Kidney glomerular epithelial cell (primary cell): ENCODE measurements at regions not wholly inside any gene's neighbourhood (a gene's known extent, or its start where the extent isn't known, plus 50 kb on each side); places are given as distances from the start of the nearest gene placed in this dataset.

Experiments
- DNase-seq: peaks from one replicate; lab custom pipeline; 2025; lab: John Stamatoyannopoulos, UW

DNA sequence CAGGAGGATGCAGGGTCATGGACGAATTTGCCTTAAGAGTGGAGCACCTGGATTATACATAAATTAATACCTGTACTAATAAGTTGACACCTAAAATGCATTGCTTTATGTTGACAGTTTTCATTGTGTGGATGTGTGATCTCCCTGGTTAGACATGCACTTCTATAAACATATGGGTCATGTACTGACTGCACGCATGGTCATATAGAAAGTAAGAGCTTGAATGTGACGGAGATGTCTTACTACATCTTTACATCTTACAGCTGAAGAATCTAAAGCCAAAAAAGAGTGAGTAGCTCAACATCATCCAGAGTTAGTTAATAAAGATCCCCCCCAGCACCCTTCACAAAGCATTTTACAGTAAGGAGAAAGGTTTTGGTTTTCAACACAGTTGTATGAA is 408.4 kb upstream of the JARID2 start:
- DNase-seq: no peak

DNA sequence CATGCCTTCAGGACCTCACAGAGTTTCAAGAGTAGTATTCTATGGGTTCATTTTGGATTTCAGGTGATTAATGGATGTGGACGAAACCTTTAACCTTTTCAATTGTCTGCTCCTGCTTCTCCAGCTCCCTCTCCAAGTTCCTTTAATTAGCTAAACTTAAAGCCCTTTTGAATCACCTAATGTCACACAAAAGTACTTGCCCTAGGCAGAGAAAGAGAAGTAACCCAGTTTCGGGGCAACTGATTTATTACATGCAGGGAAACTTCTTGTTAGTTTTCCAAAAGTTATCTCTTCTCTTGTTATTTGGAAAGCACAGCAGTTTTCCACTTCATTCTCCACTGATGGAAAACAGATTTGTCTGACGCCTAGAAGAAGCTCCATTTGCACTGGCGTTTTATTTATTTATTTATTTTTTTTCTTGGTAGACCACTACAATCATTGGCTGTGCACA is 407.7 kb upstream of the JARID2 start:
- no peak for DNase-seq

GRCh38 chr6:14841901-14842421 is 403.9 kb upstream of the JARID2 start:
- no peak for DNase-seq

- DNase-seq: no peak
Observed at GRCh38 chr6:14844411-14844810, 401.5 kb upstream of the JARID2 start.

DNA sequence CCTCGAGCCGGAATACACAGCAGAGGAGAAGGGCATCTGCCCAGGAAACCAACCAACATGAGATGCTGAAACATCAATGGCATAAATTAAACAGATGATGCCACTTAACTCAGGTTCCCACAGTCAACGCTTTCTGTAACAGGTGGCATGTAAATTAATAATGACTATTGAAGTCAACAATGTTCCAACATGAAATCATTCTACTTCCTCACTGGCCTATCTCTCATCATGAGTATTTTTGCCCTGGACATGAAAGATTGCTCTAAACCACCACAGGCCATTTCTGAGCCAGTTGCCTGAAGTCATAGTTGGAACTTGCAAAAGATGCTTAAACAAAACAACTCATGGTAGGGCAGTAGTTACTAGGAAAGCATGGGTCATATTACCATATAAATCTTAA is 397.9 kb upstream of the JARID2 start:
- no peak for DNase-seq

- DNase-seq: no peak
Observed at GRCh38 chr6:14849185-14849584, 396.7 kb upstream of the JARID2 start.

DNA sequence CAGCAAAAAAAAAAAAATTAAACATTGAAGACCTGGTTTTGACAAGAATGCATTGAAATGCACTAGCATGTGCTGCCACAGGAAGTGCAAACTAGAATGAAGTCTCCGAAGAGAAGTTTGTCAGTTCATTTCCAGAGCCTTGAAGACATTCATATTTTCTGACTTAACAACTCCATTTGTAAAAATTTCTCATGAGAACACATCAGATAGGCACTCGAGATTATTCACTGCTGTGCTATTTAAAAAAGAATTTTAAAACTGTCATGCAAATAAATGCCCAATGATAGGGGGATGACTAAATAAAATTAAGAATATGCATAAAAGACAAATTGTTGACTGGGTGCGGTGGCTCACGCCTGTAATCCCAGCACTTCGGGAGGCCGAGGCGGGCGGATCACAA is 394.6 kb upstream of the JARID2 start:
- no peak for DNase-seq

DNA sequence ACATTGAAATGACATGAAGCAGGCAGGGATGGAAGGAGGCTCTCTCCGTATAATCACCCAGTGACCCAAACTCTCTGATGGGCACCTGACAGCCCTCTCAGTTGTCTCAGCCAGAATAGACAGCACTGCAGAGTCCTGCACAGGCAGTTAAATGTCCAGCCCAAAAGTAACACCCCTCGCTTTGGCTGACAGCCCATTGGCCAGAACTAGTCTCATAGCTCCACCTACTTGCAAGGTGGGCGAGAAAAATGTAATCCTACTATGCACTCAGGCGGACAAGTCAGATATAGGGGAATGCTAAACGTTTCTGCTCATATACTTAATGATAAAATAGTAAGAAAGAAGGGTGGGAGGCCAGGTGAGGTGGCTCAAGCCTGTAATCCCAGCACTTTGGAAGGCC is 393.5 kb upstream of the JARID2 start:
- DNase-seq: no peak

DNA sequence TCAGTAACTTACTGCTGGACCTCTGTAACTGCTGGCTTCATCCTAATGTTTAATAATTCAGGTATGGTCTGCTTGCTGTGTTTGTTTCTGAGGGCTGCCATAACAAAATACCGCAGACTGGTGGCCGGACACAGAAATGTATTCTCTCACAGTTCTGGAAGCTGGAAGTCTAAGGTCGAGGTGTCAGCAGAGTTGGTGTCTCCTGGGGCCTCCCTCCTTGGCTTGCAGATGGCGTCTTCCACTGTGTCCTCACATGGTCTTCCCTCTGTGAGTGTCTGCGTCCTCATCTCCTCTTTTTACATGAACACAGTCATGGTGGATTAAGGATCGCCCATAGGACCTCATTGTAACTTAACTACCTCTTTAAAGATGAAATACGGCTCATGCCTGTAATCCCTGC is 389.7 kb upstream of the JARID2 start:
- DNase-seq: no peak

GRCh38 chr6:14857001-14857400 is 388.9 kb upstream of the JARID2 start:
- no peak for DNase-seq

- no peak for DNase-seq
Observed at GRCh38 chr6:14857501-14857900, 388.4 kb upstream of the JARID2 start.

GRCh38 chr6:14858808-14859207 is 387.1 kb upstream of the JARID2 start:
- no peak for DNase-seq

DNA sequence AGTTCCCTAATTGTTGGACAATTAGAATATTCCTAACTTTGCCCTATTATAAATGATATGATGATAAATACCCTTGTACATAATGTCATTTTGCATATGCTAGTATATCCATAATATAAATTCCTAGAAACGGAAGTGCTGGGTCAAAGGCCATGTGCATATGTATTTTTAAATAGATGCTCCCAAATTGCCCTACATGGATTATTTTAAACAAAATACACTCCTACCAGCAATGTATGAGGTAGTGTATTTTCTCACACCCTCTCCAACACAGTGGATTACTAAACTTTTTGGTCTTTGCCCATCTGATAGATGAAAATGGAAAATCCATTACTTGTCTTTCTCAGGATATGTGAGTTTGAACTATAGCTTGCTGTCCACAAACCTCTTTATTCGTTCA is 385.1 kb upstream of the JARID2 start:
- DNase-seq: no peak

- no peak for DNase-seq
Observed at GRCh38 chr6:14861491-14861943, 384.4 kb upstream of the JARID2 start.

DNA sequence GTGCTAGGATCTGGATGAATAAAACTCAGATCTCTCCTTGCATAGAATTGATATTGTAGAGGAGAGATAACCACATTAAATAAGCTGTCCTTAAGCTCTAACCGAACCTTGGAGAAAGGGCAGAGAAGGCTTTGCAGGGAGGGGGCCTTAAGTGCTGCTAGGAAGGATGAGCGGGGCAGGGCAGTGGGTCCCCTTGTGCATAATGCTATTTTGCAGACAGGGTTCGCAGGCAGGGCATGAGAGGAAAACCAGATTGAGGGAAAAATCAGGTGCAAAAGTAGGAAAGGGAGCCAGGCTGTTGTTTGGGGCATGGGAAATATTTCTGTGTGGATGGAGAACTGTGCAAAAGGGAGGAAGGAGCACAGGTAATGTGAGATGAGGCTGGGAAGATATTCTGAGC is 383.0 kb upstream of the JARID2 start:
- DNase-seq: no peak

- DNase-seq: peak; percentile 36
Observed at GRCh38 chr6:14863902-14864850, 381.7 kb upstream of the JARID2 start.

GRCh38 chr6:14865531-14866100 is 380.3 kb upstream of the JARID2 start:
- no peak for DNase-seq

- DNase-seq: no peak
Observed at GRCh38 chr6:14867802-14868201, 378.1 kb upstream of the JARID2 start.

DNA sequence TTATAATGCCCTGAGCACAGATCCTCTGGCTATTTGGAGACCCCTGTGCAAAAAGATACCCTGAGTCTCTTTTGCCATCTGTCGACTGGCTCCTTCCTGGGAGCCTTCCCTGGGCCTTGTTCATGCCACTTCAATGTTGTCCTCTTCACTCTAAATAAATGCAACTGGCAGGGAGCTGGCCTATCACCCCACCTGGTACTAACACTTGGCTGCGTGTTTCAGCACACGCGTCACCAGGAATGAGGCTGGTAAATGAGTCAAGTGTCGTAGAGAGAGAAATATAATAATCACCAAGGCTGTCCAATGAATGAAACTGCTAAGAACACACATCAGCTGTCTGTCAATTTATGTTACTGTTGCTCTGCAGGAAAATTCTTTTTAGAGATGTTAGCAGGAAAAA is 374.6 kb upstream of the JARID2 start:
- DNase-seq: no peak

- DNase-seq: no peak
Observed at GRCh38 chr6:14873101-14873500, 372.8 kb upstream of the JARID2 start.

DNA sequence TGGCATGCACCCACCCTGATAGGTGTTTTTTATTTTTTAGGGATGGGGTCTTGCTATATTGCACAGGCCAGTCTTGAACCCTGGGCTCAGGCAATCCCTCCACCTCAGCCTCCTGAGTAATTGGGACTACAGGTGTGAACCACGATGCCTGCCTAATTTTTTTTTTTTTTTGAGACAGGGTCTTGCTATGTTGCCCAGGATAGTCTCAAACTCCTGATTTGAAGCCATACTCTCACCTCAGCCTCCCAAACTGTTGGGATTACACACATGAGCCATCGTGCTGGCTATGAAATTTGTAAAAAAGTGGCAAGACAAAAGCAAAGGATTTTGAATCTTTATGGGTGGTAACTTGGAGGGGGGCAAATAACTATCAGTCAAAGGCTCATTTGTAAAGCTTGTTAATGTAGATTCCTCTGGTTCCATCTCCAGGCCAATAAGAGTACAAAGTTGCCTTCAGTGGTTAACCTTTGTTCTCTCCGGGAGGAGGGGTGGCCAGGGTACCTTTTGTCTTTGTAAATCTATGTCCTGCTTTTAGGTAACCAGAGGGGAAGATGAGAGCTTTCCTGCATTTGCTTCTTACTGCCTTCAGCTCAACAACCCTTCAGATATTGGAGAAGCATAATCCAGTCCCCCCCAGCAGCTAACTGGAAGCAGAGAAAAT is 372.0 kb upstream of the JARID2 start:
- DNase-seq: no peak

DNA sequence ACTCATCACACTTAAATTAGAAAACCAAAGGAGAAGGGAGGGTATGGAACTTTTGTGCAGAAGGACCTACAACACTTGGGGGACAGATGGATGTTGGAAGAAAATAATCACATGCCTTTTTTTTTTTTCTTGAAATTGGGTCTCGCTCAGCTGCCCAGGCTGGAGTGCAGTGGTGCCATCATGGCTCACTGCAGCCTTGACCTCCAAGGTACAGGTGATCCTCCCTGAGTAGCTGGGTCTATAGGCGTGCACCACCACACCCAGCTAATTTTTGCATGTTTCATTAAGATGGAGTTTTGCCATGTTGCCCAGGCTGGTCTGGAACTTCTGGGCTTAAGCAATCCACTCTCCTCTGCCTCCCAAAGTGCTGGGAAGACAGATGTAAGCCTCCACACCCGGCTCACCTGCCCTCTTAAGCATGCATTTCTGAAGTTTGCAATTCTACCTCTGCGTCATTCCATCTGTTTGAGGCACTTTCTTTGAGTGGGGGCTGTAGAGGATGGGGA is 370.8 kb upstream of the JARID2 start:
- DNase-seq: no peak
